IPS-18a (cell line): ENCODE measurements at regions not wholly inside any gene's neighbourhood (a gene's known extent, or its start where the extent isn't known, plus 50 kb on each side); places are given as distances from the start of the nearest gene placed in this dataset.
"Not testable (repeated sequence)": the region's sequence is repeated elsewhere in the genome, so short reads cannot be mapped to it uniquely, and the experiment has no call there.

ENCODE experiments used
- H3K27ac ChIP-seq: one replicate; pipeline ENCODE4 v1.5.1; 2013; ENCODE audit warnings: low read length
- H3K27me3 ChIP-seq: one replicate; pipeline ENCODE4 v1.6.1; 2013; ENCODE audit warnings: mild to moderate bottlenecking, low read length; ENCODE audit not compliant: control insufficient read depth, insufficient read depth
- H3K36me3 ChIP-seq: one replicate; pipeline ENCODE4 v1.6.1; 2013; ENCODE audit warnings: low read depth, low read length; ENCODE audit not compliant: control insufficient read depth
- H3K4me1 ChIP-seq: one replicate; pipeline ENCODE4 v1.6.1; 2013; ENCODE audit warnings: low read depth, low read length; ENCODE audit not compliant: control insufficient read depth
- H3K4me3 ChIP-seq: one replicate; pipeline ENCODE4 v1.5.1; 2013; ENCODE audit warnings: low read length
- H3K9ac ChIP-seq: one replicate; pipeline ENCODE4 v1.6.1; 2013; ENCODE audit warnings: mild to moderate bottlenecking, low read length, moderate library complexity
- H3K9me3 ChIP-seq: one replicate; pipeline ENCODE4 v1.6.1; 2013; ENCODE audit warnings: low read depth, low read length; ENCODE audit not compliant: control insufficient read depth

- H3K4me3 ChIP-seq, result no peak overlapping the region
These were observed 585.8 kb downstream of the GATA3 start for GRCh38 chr10:8640301-8640700.

GRCh38 chr10:8640878-8641277 lies 586.4 kb downstream of the GATA3 start:
- H3K27me3 ChIP-seq, result no peaks in the 10 kb centered on the region
- H3K9me3 ChIP-seq, result no peaks in the 10 kb centered on the region
- H3K36me3 ChIP-seq, result no peaks in the 10 kb centered on the region
- no peaks in the 10 kb centered on the region for H3K4me1 ChIP-seq
- no peak overlapping the region for H3K4me3 ChIP-seq
- H3K27ac ChIP-seq, result no peak overlapping the region
- H3K9ac ChIP-seq, result no peak overlapping the region

More at GRCh38 chr10:8640301-8640700, 585.8 kb downstream of the GATA3 start:
- Histone ChIP-seq H3K9me3 (no peaks in the 10 kb centered on the region), H3K36me3 (no peaks in the 10 kb centered on the region), H3K4me1 (no peaks in the 10 kb centered on the region), H3K9ac (no peak overlapping the region), H3K27me3 (no peaks in the 10 kb centered on the region), H3K27ac (no peak overlapping the region)

GRCh38 chr10:8656261-8656660 lies 601.8 kb downstream of the GATA3 start:
- H3K4me3 ChIP-seq, result no peak overlapping the region
- H3K4me1 ChIP-seq, result no peaks in the 10 kb centered on the region
- no peak overlapping the region for H3K9ac ChIP-seq
- no peaks in the 10 kb centered on the region for H3K36me3 ChIP-seq
- H3K9me3 ChIP-seq, result no peaks in the 10 kb centered on the region
- no peak overlapping the region for H3K27ac ChIP-seq
- no peaks in the 10 kb centered on the region for H3K27me3 ChIP-seq

- Histone ChIP-seq H3K4me3 (no peak overlapping the region), H3K27me3 (no peaks in the 10 kb centered on the region), H3K9ac (no peak overlapping the region), H3K9me3 (no peaks in the 10 kb centered on the region), H3K36me3 (no peaks in the 10 kb centered on the region), H3K27ac (no peak overlapping the region), H3K4me1 (no peaks in the 10 kb centered on the region)
These were observed 605.5 kb downstream of the GATA3 start for GRCh38 chr10:8659982-8660381.

- no peak overlapping the region for H3K9ac ChIP-seq
- no peaks in the 10 kb centered on the region for H3K36me3 ChIP-seq
- H3K4me3 ChIP-seq, result no peak overlapping the region
- H3K27me3 ChIP-seq, result no peaks in the 10 kb centered on the region
- no peaks in the 10 kb centered on the region for H3K9me3 ChIP-seq
- no peaks in the 10 kb centered on the region for H3K4me1 ChIP-seq
- no peak overlapping the region for H3K27ac ChIP-seq
These were observed 607.4 kb downstream of the GATA3 start for GRCh38 chr10:8661886-8662285.

- H3K36me3 ChIP-seq, result no peaks in the 10 kb centered on the region
- no peak overlapping the region for H3K9ac ChIP-seq
- no peaks in the 10 kb centered on the region for H3K4me1 ChIP-seq
- no peaks in the 10 kb centered on the region for H3K9me3 ChIP-seq
- no peak overlapping the region for H3K27ac ChIP-seq
- H3K27me3 ChIP-seq, result no peaks in the 10 kb centered on the region
- H3K4me3 ChIP-seq, result no peak overlapping the region
These were observed 608.6 kb downstream of the GATA3 start for GRCh38 chr10:8663131-8663530.

- H3K27me3 ChIP-seq, result no peaks in the 10 kb centered on the region
- no peaks in the 10 kb centered on the region for H3K9me3 ChIP-seq
- H3K27ac ChIP-seq, result no peak overlapping the region
- H3K4me1 ChIP-seq, result no peaks in the 10 kb centered on the region
- H3K4me3 ChIP-seq, result no peak overlapping the region
- H3K36me3 ChIP-seq, result no peaks in the 10 kb centered on the region
- H3K9ac ChIP-seq, result no peak overlapping the region
These were observed 610.8 kb downstream of the GATA3 start for GRCh38 chr10:8665322-8665721.

- Histone ChIP-seq H3K4me1 (no peaks in the 10 kb centered on the region), H3K4me3 (no peak overlapping the region), H3K9me3 (no peaks in the 10 kb centered on the region), H3K27ac (no peak overlapping the region), H3K9ac (no peak overlapping the region), H3K36me3 (no peaks in the 10 kb centered on the region), H3K27me3 (no peaks in the 10 kb centered on the region)
These were observed 616.0 kb downstream of the GATA3 start for GRCh38 chr10:8670461-8670860.

GRCh38 chr10:8674230-8674629 lies 619.7 kb downstream of the GATA3 start:
- Histone ChIP-seq H3K9ac (no peak overlapping the region), H3K27ac (no peak overlapping the region), H3K4me3 (no peak overlapping the region), H3K9me3 (no peaks in the 10 kb centered on the region), H3K36me3 (no peaks in the 10 kb centered on the region), H3K4me1 (no peaks in the 10 kb centered on the region), H3K27me3 (no peaks in the 10 kb centered on the region)

- Histone ChIP-seq H3K27me3 (no peaks in the 10 kb centered on the region), H3K27ac (no peak overlapping the region), H3K36me3 (no peaks in the 10 kb centered on the region), H3K4me1 (no peaks in the 10 kb centered on the region), H3K4me3 (no peak overlapping the region), H3K9me3 (no peaks in the 10 kb centered on the region), H3K9ac (no peak overlapping the region)
These were observed 623.2 kb downstream of the GATA3 start for GRCh38 chr10:8677642-8678041.

GRCh38 chr10:8684916-8685315 lies 630.4 kb downstream of the GATA3 start:
- H3K4me1 ChIP-seq, H3K36me3 ChIP-seq, H3K9me3 ChIP-seq, H3K9ac ChIP-seq, H3K27ac ChIP-seq, H3K4me3 ChIP-seq, H3K27me3 ChIP-seq: not testable (repeated sequence)

GRCh38 chr10:8688881-8689280 lies 634.4 kb downstream of the GATA3 start:
- Histone ChIP-seq H3K27ac (no peak overlapping the region), H3K27me3 (no peaks in the 10 kb centered on the region), H3K9me3 (no peaks in the 10 kb centered on the region), H3K4me1 (no peaks in the 10 kb centered on the region), H3K9ac (no peak overlapping the region), H3K4me3 (no peak overlapping the region), H3K36me3 (no peaks in the 10 kb centered on the region)
